GM21381 (cell line): ENCODE measurements at regions not wholly inside any gene's neighbourhood (a gene's known extent, or its start where the extent isn't known, plus 50 kb on each side); places are given as distances from the start of the nearest gene placed in this dataset.
"Not testable (repeated sequence)": the region's sequence is repeated elsewhere in the genome, so short reads cannot be mapped to it uniquely, and the experiment has no call there.

ENCODE experiments used
- ATAC-seq: cut with Tn5 transposase; IDR thresholded peaks from one replicate; pipeline ENCODE4 v1.9.1; 2021; ENCODE audit warnings: mild to moderate bottlenecking, moderate library complexity; ENCODE audit not compliant: unreplicated experiment

- ATAC-seq, result no peak
Measured at GRCh38 chr3:22373182-22373581, 622.2 kb upstream of the ZNF385D start.

- no peak for ATAC-seq
Measured at GRCh38 chr3:22373827-22374226, 622.8 kb upstream of the ZNF385D start.

- no peak for ATAC-seq
Measured at GRCh38 chr3:22377421-22377820, 626.4 kb upstream of the ZNF385D start.

GRCh38 chr3:22378869-22379268, 627.9 kb upstream of the ZNF385D start:
- no peak for ATAC-seq

GRCh38 chr3:22380253-22380652, 629.2 kb upstream of the ZNF385D start:
- no peak for ATAC-seq

- ATAC-seq, result not testable (repeated sequence)
Measured at GRCh38 chr3:22381564-22381963, 630.6 kb upstream of the ZNF385D start.

- ATAC-seq, result no peak
Measured at GRCh38 chr3:22383285-22383684, 632.3 kb upstream of the ZNF385D start.

GRCh38 chr3:22386107-22386506, 635.1 kb upstream of the ZNF385D start:
- ATAC-seq, result no peak

- ATAC-seq, result no peak
Measured at GRCh38 chr3:22392286-22392685, 641.3 kb upstream of the ZNF385D start.

GRCh38 chr3:22392859-22393258, 641.8 kb upstream of the ZNF385D start:
- no peak for ATAC-seq

- no peak for ATAC-seq
Measured at GRCh38 chr3:22399566-22399965, 648.6 kb upstream of the ZNF385D start.

- no peak for ATAC-seq
Measured at GRCh38 chr3:22401499-22401898, 650.5 kb upstream of the ZNF385D start.

GRCh38 chr3:22414239-22414638, 663.2 kb upstream of the ZNF385D start:
- no peak for ATAC-seq

- not testable (repeated sequence) for ATAC-seq
Measured at GRCh38 chr3:22416838-22417446, 665.9 kb upstream of the ZNF385D start.

- no peak for ATAC-seq
Measured at GRCh38 chr3:22419261-22419660, 668.3 kb upstream of the ZNF385D start.

GRCh38 chr3:22421589-22421988, 670.6 kb upstream of the ZNF385D start:
- no peak for ATAC-seq

- ATAC-seq, result no peak
Measured at GRCh38 chr3:22431334-22431733, 680.3 kb upstream of the ZNF385D start.

- no peak for ATAC-seq
Measured at GRCh38 chr3:22439626-22440025, 688.6 kb upstream of the ZNF385D start.

- no peak for ATAC-seq
Measured at GRCh38 chr3:22441711-22442110, 690.7 kb upstream of the ZNF385D start.

GRCh38 chr3:22443571-22444233, 692.7 kb upstream of the ZNF385D start:
- no peak for ATAC-seq

- not testable (repeated sequence) for ATAC-seq
Measured at GRCh38 chr3:22445336-22445735, 694.3 kb upstream of the ZNF385D start.

GRCh38 chr3:22450786-22451400, 699.9 kb upstream of the ZNF385D start:
- ATAC-seq, result no peak
